MG63 (cell line): ENCODE measurements at regions not wholly inside any gene's neighbourhood (a gene's known extent, or its start where the extent isn't known, plus 50 kb on each side); places are given as distances from the start of the nearest gene placed in this dataset.
"Not testable (repeated sequence)": the region's sequence is repeated elsewhere in the genome, so short reads cannot be mapped to it uniquely, and the experiment has no call there.

Experiments used
- DNase-seq: peaks from one replicate; pipeline ENCODE4 v3.0.0-alpha.2; 2020
- H3K27me3 ChIP-seq: fragments of 250-450 bp; sonication (Bioruptor Pico); 2 replicates; pipeline ENCODE4 v1.5.1; 2020; ENCODE audit warnings: mild to moderate bottlenecking, moderate library complexity
- H3K36me3 ChIP-seq: fragments of 250-450 bp; sonication (Bioruptor Pico); 2 replicates; pipeline ENCODE4 v1.5.1; 2020; ENCODE audit warnings: mild to moderate bottlenecking, moderate library complexity
- H3K4me3 ChIP-seq: fragments of 250-450 bp; sonication (Bioruptor Pico); 2 replicates; pipeline ENCODE4 v1.5.1; 2020; ENCODE audit warnings: mild to moderate bottlenecking, moderate library complexity
- H3K9me3 ChIP-seq: fragments of 250-450 bp; sonication (Bioruptor Pico); 2 replicates; pipeline ENCODE4 v1.5.1; 2020; ENCODE audit warnings: mild to moderate bottlenecking, moderate library complexity

GRCh38 chr1:192862271-192862670 lies 53.4 kb downstream of the RGS2 start:
- Histone ChIP-seq H3K36me3 (no peaks in the 10 kb centered on the region), H3K27me3 (no peaks in the 10 kb centered on the region), H3K4me3 (no peak overlapping the region), H3K9me3 (no peaks in the 10 kb centered on the region)
- DNase-seq: no peak

DNA sequence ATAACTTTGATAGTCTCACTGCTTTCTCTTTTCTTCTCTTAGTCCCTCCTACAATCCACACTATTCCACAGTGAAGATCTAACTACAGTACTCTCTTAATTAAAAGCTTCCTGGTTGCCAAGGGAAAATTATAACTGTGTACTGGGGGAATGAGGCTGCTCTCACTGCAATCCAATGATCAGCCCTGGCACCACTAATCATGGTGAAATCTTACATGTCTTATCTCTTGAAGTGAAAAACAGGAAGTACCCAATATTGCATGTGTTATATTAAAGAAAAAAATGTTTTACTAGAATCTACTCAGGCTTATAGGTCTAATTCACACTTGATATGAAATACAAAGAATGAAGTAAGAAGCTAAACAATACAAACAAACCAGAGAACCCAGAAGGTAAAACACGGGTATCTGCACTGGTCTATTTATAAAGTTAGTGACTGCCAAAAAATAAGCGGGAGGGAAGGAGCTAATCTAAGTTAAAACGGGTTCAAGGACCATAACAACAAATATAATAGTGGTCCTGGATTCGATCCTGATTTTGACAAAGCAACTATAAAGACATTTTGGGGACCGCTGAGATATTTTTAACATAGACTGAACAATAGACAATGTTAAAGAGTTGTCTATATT lies 57.5 kb downstream of the RGS2 start:
- no peaks in the 10 kb centered on the region for H3K9me3 ChIP-seq
- DNase-seq: no peak
- H3K27me3 ChIP-seq: no peaks in the 10 kb centered on the region
- H3K4me3 ChIP-seq: no peak overlapping the region
- no peaks in the 10 kb centered on the region for H3K36me3 ChIP-seq

- H3K36me3 ChIP-seq: no peaks in the 10 kb centered on the region
- no peak for DNase-seq
- H3K4me3 ChIP-seq: no peak overlapping the region
- H3K9me3 ChIP-seq: no peaks in the 10 kb centered on the region
- H3K27me3 ChIP-seq: no peaks in the 10 kb centered on the region
Observed at GRCh38 chr1:192867180-192867579, 58.3 kb downstream of the RGS2 start.

GRCh38 chr1:192869308-192869940 lies 60.6 kb downstream of the RGS2 start:
- no peaks in the 10 kb centered on the region for H3K36me3 ChIP-seq
- no peak for DNase-seq

GRCh38 chr1:192872010-192872409 lies 63.2 kb downstream of the RGS2 start:
- Histone ChIP-seq H3K36me3 (no peaks in the 10 kb centered on the region), H3K9me3 (no peaks in the 10 kb centered on the region; the same call in 1 of the 2 replicates), H3K4me3 (no peak overlapping the region), H3K27me3 (no peaks in the 10 kb centered on the region)
- DNase-seq: no peak

More at GRCh38 chr1:192869308-192869940, 60.6 kb downstream of the RGS2 start:
- Histone ChIP-seq H3K9me3 (no peaks in the 10 kb centered on the region), H3K27me3 (no peaks in the 10 kb centered on the region), H3K4me3 (no peak overlapping the region)

DNA sequence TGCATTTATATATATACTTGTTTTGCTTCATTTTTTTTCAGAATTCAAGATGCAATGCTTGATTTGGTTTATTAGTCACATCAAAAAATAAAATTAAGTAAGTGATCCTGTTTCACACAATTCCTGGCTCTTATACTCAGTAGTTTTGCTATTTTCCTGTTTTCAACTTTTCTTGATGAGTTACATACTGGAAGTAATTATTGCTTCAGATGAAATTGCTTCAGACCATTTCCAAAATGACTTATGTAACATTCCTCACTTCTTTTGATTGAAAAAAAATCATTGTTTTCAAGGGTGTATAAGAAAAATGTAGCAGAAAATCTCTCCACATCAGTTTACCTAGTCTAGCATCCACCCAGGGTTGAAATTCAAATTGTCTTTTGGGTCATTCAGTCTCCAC lies 65.0 kb downstream of the RGS2 start:
- no peaks in the 10 kb centered on the region; the same call in 1 of the 2 replicates for H3K9me3 ChIP-seq
- H3K27me3 ChIP-seq: no peaks in the 10 kb centered on the region
- H3K4me3 ChIP-seq: no peak overlapping the region
- no peaks in the 10 kb centered on the region for H3K36me3 ChIP-seq
- no peak for DNase-seq

DNA sequence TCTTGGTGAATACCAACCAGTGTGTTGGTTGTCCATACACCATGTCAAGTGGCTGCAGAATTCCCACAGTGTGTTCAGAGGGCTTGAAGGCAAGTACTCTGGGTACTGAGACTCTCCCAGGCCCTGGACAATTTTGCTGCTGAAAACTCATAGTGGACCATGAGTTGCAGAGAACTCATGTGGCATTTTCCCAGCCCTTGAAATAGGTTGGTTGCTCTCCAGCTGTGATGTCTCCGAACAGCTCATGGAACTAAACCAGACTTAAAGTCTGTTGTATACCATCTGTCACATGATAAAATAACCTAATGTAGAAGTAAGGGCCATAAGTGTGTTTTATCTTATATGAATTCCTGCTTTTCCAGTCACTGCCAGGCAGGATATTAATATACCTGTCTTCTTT lies 67.8 kb downstream of the RGS2 start:
- DNase-seq: no peak

GRCh38 chr1:192877283-192877886 lies 68.5 kb downstream of the RGS2 start:
- no peaks in the 10 kb centered on the region; the same call in 1 of the 2 replicates for H3K9me3 ChIP-seq
- H3K36me3 ChIP-seq: no peaks in the 10 kb centered on the region
- no peak overlapping the region for H3K4me3 ChIP-seq
- no peaks in the 10 kb centered on the region for H3K27me3 ChIP-seq
- DNase-seq: no peak

More for the DNA sequence above, 67.8 kb downstream of the RGS2 start:
- no peaks in the 10 kb centered on the region for H3K27me3 ChIP-seq
- no peaks in the 10 kb centered on the region; the same call in 1 of the 2 replicates for H3K9me3 ChIP-seq
- no peak overlapping the region for H3K4me3 ChIP-seq
- no peaks in the 10 kb centered on the region for H3K36me3 ChIP-seq

GRCh38 chr1:192878249-192878648 lies 69.4 kb downstream of the RGS2 start:
- DNase-seq: peak; percentile 13

DNA sequence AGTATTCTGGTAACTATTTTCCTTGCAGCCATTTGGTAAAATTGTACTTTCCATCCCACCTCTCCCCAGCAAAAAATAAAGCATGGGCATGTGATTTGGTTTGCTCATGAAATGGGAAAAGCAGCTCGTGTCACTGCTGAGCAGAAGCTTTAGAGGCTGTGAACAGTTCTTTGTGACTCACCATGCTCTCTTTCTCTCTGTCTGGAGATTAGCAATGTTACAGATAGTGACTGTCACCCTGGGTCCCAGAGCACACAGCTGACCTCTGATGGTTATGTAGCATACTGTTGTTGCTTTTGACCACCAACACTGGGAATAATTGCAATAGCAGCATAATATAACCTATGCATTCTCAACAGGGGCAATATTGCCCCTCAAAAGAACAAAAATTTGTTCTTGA lies 70.6 kb downstream of the RGS2 start:
- no peak for DNase-seq
- Histone ChIP-seq H3K4me3 (no peak overlapping the region), H3K27me3 (no peaks in the 10 kb centered on the region)

More at GRCh38 chr1:192878249-192878648, 69.4 kb downstream of the RGS2 start:
- no peaks in the 10 kb centered on the region for H3K27me3 ChIP-seq
- no peaks in the 10 kb centered on the region; the same call in 1 of the 2 replicates for H3K9me3 ChIP-seq
- H3K4me3 ChIP-seq: no peak overlapping the region
- H3K36me3 ChIP-seq: no peaks in the 10 kb centered on the region

DNA sequence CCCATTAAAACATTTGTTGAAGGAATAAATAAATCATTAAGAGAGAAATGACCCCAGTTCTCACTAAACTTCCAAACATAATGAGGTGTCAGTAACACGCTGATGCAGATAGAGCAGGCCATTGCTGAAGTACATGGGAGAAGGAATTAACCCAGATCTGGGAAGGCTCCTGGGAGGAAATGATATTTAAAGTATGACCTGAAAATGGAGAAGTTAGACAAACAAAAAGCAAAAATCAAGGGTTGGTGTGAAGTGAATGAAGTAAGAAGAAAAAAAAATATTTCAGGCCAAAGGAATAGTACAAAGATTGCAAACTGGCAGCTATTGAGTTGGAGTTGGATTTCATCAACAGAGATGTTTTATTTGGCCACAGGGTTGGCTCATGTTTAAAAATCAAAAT lies 71.4 kb downstream of the RGS2 start:
- no peaks in the 10 kb centered on the region for H3K36me3 ChIP-seq
- no peak for DNase-seq

More for the DNA sequence above, 70.6 kb downstream of the RGS2 start:
- Histone ChIP-seq H3K36me3 (no peaks in the 10 kb centered on the region), H3K9me3 (no peaks in the 10 kb centered on the region; the same call in 1 of the 2 replicates)

GRCh38 chr1:192884241-192884640 lies 75.4 kb downstream of the RGS2 start:
- no peak for DNase-seq

More for the DNA sequence above, 71.4 kb downstream of the RGS2 start:
- Histone ChIP-seq H3K9me3 (no peaks in the 10 kb centered on the region; the same call in 1 of the 2 replicates), H3K4me3 (no peak overlapping the region), H3K27me3 (no peaks in the 10 kb centered on the region)

GRCh38 chr1:192885387-192885786 lies 76.5 kb downstream of the RGS2 start:
- not testable (repeated sequence) for H3K36me3 ChIP-seq, H3K9me3 ChIP-seq, DNase-seq, H3K27me3 ChIP-seq, H3K4me3 ChIP-seq

More at GRCh38 chr1:192884241-192884640, 75.4 kb downstream of the RGS2 start:
- H3K4me3 ChIP-seq: no peak overlapping the region
- H3K9me3 ChIP-seq: no peaks in the 10 kb centered on the region
- no peaks in the 10 kb centered on the region for H3K36me3 ChIP-seq
- H3K27me3 ChIP-seq: no peaks in the 10 kb centered on the region

DNA sequence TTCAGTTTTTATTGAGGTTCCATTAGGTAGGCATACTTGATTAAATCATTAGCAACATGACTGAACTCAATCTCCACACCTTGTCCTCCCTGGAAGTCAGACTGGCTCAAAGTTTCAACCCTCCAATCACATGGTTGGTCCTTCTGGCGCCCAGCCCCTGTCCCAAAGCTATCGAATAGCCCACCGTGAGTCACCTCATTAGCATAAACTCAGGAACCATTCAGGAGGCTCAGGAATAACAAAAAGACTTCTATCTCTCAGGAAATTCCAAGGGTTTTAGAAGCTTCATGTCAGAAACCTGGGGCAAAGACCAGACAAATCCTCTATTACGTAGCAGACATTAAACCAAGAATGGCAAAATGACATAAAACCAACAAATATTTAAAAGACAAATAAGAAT lies 78.6 kb downstream of the RGS2 start:
- Histone ChIP-seq H3K36me3 (no peaks in the 10 kb centered on the region), H3K27me3 (no peaks in the 10 kb centered on the region), H3K9me3 (no peaks in the 10 kb centered on the region), H3K4me3 (no peak overlapping the region)
- DNase-seq: no peak

- no peak overlapping the region for H3K4me3 ChIP-seq
- H3K27me3 ChIP-seq: no peaks in the 10 kb centered on the region
- DNase-seq: no peak
- no peaks in the 10 kb centered on the region for H3K36me3 ChIP-seq
- H3K9me3 ChIP-seq: no peaks in the 10 kb centered on the region
Observed at GRCh38 chr1:192888574-192888973, 79.7 kb downstream of the RGS2 start.

GRCh38 chr1:192889082-192889481 lies 80.2 kb downstream of the RGS2 start:
- no peak overlapping the region for H3K4me3 ChIP-seq
- no peaks in the 10 kb centered on the region for H3K36me3 ChIP-seq
- DNase-seq: no peak
- no peaks in the 10 kb centered on the region for H3K9me3 ChIP-seq
- H3K27me3 ChIP-seq: no peaks in the 10 kb centered on the region

DNA sequence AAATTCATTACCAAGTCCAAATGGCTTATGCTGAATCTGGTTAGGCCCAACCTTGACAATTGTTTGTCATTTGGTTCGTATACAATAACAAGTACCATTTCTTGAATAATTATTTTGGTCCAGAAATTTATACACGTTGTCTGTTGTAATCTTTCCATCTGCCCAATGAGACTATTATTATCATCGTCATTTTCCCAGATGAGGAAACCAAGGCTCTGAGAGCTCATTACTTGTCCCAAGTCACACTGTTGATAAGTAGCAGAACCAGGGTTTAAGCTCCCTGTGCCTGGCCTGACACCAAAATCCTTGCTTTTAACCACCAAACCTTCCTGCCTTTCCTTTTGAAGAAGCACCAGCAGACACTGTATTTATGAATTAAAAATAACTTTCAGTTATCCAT lies 81.3 kb downstream of the RGS2 start:
- Histone ChIP-seq H3K4me3 (no peak overlapping the region), H3K9me3 (no peaks in the 10 kb centered on the region), H3K27me3 (no peaks in the 10 kb centered on the region), H3K36me3 (no peaks in the 10 kb centered on the region)
- no peak for DNase-seq

DNA sequence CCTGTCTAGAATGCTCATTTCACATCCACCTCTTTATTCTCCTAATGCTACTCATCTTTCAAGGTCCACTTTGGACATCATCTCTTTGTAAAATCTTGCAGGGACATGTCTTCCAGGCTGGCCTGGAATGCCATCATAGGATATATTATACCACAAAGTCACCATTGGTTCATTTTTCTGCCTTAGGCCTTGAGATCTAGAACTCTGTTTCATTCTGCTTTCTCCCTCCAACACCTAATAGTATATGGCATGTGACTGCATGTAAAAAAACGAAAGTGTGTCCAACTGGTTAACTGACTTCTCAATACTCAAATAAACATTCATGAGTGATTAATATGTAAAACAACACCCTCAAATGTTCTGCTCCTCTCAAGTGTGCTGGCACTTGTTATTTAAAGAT lies 84.1 kb downstream of the RGS2 start:
- no peaks in the 10 kb centered on the region for H3K36me3 ChIP-seq
- H3K27me3 ChIP-seq: no peaks in the 10 kb centered on the region
- H3K9me3 ChIP-seq: no peaks in the 10 kb centered on the region
- no peak for DNase-seq
- H3K4me3 ChIP-seq: no peak overlapping the region
